Coronary artery (tissue), 2 donors: ENCODE measurements at regions not wholly inside any gene's neighbourhood (a gene's known extent, or its start where the extent isn't known, plus 50 kb on each side); places are given as distances from the start of the nearest gene placed in this dataset.

Source experiments
- DNase-seq: peaks from one replicate; pipeline ENCODE4 v3.0.0-alpha.2; 2017; ENCODE audit warnings: low spot score
- H3K27ac ChIP-seq, 2 donors: fragments of 200-600 bp; sonication (generic); one replicate each; pipeline ENCODE4 v1.5.1; 2016 to 2019
- H3K4me3 ChIP-seq: fragments of 200-600 bp; sonication (generic); 2 replicates; pipeline ENCODE4 v1.5.1; 2016; ENCODE audit warnings: mild to moderate bottlenecking, moderate library complexity
- TF ChIP-seq, protein P1 (sequence below): fragments of 200-600 bp; sonication (generic); IDR thresholded peaks from one replicate; pipeline ENCODE4 v1.5.1; 2019; ENCODE audit warnings: antibody characterized with exemption

DNA sequence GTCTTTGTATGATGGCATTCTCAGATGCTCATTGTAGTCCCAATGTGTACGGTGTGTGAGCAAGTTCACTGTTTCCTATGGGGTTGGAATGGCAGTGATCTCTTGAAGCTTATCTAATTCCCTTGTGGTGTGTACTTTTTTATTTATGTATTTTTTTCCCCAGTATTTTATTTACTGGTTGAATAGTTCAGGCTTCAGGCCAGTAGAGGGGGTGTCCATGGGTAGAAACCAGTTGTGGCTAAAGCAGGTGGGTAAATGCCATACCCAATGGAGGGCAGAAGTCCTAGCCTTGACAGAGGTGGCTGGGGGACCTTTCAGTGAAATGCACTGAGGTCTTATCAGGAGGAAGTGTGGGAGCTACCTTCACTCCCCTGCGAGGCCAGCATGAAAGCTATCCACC is 351.4 kb upstream of the CWC22 start:
- no peak for DNase-seq
- H3K27ac ChIP-seq: no peak overlapping the region
- no peak overlapping the region for H3K4me3 ChIP-seq
- TF ChIP-seq, protein P1, sequence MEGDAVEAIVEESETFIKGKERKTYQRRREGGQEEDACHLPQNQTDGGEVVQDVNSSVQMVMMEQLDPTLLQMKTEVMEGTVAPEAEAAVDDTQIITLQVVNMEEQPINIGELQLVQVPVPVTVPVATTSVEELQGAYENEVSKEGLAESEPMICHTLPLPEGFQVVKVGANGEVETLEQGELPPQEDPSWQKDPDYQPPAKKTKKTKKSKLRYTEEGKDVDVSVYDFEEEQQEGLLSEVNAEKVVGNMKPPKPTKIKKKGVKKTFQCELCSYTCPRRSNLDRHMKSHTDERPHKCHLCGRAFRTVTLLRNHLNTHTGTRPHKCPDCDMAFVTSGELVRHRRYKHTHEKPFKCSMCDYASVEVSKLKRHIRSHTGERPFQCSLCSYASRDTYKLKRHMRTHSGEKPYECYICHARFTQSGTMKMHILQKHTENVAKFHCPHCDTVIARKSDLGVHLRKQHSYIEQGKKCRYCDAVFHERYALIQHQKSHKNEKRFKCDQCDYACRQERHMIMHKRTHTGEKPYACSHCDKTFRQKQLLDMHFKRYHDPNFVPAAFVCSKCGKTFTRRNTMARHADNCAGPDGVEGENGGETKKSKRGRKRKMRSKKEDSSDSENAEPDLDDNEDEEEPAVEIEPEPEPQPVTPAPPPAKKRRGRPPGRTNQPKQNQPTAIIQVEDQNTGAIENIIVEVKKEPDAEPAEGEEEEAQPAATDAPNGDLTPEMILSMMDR: no peak

DNA sequence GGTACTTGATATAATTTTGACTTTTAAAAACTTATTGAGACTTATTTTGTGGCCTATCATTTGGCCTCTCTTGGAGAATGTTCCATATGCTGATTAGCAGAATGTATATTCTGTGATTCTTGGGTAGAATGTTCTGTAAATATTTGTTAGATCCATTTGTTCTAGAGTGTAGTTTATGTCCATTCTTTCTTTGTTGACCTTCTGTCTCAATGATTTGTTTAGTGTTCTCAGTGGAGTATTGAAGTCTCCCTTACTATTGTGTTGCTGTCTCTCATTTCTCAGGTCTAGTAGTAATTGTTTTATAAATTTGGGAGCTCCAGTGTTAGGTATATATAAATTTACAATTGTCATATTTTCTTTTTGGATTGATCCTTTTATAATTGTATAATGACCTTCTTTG is 349.6 kb upstream of the CWC22 start:
- no peak overlapping the region for H3K4me3 ChIP-seq
- DNase-seq: no peak
- TF ChIP-seq, protein P1: no peak
- H3K27ac ChIP-seq: no peak overlapping the region

DNA sequence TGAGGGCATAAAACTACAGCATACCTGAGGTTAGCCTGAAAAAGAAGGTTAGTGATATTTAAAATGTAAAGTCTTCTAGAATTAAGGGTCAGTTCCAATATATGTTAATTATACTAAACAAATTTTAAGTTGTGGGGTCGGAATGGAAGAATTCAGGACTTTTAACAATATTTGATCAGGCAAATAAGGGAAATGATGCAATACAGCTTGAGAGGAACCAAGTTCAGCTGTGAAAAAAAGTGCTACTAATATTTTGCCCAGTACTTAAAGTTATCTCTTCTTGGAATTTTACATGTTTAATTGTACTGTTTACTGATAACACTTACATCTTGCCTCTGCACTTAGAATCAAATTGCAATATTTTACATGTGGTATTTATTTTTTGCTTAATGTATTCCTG is 345.5 kb upstream of the CWC22 start:
- no peak for DNase-seq
- Histone ChIP-seq H3K4me3 (no peak overlapping the region), H3K27ac (no peak overlapping the region)
- TF ChIP-seq, protein P1: no peak

DNA sequence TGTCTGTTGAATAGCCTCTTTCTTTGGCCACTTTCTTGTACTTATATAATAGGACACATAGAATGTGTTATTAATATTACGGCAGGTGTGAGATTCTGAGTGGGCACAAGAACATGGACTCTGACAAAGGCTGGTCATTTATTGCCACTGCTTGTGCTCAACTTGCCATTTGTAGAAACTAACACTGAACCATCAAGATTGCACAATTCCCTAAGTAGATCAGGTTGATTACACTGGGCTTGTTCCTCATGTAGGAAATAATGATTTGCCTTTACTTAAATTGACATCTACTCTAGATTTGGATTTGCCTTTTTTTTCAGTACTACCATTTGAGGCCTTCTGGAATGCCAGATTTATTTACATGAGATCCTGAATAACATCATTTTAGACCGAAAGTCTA is 342.7 kb upstream of the CWC22 start:
- Histone ChIP-seq H3K27ac (no peak overlapping the region), H3K4me3 (no peak overlapping the region)
- no peak for DNase-seq
- TF ChIP-seq, protein P1: no peak

DNA sequence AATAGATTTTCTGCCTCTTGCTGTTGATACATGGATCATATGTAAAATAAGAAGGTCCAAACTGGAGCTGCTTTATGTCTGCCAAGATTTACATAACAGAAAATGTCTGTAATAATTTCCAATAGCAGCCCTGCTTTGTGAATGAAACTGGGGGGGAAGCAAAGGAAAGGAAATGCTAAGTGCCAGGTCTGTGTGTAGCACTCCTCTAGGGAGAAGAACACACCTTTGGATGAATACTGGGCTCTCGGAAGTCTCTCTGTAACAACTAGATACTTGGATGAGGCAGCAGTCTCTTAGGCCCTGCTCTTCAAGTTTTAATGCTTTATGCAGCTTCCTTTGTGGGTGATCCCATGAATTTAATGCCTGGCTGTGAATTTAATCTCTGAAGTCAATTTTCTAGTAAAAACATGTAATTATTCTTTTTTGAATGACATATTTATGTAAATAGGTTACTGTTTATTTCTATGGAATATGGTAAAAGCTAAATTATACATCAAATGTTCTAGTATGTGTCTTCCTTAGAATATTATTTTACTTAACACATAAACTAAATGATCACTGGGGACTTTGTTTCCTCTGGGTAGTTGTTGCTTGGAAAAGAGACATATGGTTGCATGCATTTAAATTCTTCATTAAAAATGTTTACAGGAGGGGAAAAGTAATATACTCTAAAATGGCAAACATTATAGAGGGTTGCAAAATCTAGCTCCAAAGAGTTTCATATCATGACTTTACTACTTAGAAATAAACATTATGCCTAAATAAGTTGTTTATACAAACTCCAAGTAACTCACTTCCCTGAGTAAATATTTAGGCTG is 336.6 kb upstream of the CWC22 start:
- no peak for DNase-seq
- no peak overlapping the region for H3K27ac ChIP-seq
- TF ChIP-seq, protein P1: no peak
- no peak overlapping the region for H3K4me3 ChIP-seq

DNA sequence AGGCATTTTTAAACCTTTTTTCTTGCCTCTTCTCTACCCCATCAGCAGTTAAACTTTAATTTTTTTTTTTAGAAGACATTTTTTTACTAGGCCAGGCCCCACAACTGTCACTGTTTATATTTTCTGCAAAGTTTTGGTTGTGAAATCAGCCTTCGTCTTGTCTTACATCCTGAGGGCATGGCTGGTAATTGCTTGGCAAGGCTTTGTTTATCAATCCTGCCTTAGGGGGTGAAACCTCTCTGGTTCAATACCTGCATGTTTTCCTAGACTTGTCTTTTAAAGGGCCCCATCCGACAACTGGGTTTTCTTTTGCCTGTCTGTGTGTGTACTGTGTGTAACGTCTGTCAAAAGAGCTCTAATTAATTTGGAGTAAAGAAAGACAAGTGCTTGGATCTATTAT is 330.0 kb upstream of the CWC22 start:
- H3K27ac ChIP-seq: no peak overlapping the region
- no peak overlapping the region for H3K4me3 ChIP-seq
- TF ChIP-seq, protein P1: no peak
- DNase-seq: no peak

DNA sequence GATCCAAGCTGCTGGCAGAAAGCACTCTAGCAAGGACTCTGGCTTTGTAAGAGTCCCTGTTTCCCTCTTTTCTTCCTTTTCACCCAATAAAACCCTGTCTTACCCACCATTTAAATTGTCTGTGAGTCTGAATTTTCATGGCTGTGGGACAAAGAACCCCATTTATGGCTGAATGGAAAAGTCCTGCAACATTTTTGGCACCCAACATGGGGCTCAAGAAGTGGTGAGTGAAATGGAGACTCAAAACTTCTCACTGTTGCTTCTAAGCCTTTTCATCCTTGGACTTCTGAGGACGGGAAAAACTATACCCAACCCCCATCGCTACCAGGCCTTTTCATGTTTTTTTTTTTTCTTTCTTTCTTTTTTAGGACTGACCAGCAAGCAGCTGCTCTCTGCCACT is 329.5 kb upstream of the CWC22 start:
- Histone ChIP-seq H3K27ac (no peak overlapping the region), H3K4me3 (no peak overlapping the region)
- TF ChIP-seq, protein P1: no peak
- no peak for DNase-seq
